MM.1S (cell line): ENCODE measurements at regions not wholly inside any gene's neighbourhood (a gene's known extent, or its start where the extent isn't known, plus 50 kb on each side); places are given as distances from the start of the nearest gene placed in this dataset.

Experiments used
- EZH2 ChIP-seq: fragments of 300-600 bp; sonication (generic); optimal IDR thresholded peaks from 2 replicates; pipeline ENCODE3; 2017; ENCODE audit warnings: low read depth, mild to moderate bottlenecking, antibody characterized with exemption, low read length, mixed read lengths
- EZH2phosphoT487 ChIP-seq: fragments of 300-600 bp; sonication (generic); IDR thresholded peaks from 2 replicates; pipeline ENCODE4 v1.6.1; 2018; ENCODE audit warnings: antibody characterized with exemption, low read length
- TF ChIP-seq, protein P1 (sequence below): fragments of 300-600 bp; sonication (generic); IDR thresholded peaks from 2 replicates; pipeline ENCODE4 v1.5.1; 2016; ENCODE audit warnings: antibody characterized with exemption, low read length, mixed read lengths

DNA sequence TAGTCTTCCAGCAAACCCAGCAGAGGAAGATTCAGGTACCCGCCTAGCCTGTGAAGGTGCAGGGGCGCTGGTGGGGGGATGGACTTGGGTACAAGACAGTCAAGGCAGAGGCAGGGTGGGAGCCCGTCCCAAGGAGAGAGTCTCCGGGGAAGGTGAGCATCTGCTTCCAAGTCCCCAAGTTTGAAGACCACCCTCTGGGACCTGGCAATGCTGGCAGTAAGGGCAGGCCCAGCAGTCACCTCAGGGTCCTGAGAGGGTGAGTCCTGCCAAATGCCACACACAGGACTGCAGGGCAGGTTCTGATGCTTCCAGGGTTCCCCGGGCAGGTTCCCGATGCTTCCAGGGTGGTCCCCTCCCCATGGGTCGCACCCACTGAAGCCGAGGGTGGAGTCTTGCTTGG lies 261.8 kb upstream of the IRX1 start:
- TF ChIP-seq, protein P1, sequence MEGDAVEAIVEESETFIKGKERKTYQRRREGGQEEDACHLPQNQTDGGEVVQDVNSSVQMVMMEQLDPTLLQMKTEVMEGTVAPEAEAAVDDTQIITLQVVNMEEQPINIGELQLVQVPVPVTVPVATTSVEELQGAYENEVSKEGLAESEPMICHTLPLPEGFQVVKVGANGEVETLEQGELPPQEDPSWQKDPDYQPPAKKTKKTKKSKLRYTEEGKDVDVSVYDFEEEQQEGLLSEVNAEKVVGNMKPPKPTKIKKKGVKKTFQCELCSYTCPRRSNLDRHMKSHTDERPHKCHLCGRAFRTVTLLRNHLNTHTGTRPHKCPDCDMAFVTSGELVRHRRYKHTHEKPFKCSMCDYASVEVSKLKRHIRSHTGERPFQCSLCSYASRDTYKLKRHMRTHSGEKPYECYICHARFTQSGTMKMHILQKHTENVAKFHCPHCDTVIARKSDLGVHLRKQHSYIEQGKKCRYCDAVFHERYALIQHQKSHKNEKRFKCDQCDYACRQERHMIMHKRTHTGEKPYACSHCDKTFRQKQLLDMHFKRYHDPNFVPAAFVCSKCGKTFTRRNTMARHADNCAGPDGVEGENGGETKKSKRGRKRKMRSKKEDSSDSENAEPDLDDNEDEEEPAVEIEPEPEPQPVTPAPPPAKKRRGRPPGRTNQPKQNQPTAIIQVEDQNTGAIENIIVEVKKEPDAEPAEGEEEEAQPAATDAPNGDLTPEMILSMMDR: no peak
- TF ChIP-seq EZH2 (no peak), EZH2phosphoT487 (no peak)
